ENCODE measurements at regions not wholly inside any gene's neighbourhood (a gene's known extent, or its start where the extent isn't known, plus 50 kb on each side); places are given as distances from the start of the nearest gene placed in this dataset.

DNA sequence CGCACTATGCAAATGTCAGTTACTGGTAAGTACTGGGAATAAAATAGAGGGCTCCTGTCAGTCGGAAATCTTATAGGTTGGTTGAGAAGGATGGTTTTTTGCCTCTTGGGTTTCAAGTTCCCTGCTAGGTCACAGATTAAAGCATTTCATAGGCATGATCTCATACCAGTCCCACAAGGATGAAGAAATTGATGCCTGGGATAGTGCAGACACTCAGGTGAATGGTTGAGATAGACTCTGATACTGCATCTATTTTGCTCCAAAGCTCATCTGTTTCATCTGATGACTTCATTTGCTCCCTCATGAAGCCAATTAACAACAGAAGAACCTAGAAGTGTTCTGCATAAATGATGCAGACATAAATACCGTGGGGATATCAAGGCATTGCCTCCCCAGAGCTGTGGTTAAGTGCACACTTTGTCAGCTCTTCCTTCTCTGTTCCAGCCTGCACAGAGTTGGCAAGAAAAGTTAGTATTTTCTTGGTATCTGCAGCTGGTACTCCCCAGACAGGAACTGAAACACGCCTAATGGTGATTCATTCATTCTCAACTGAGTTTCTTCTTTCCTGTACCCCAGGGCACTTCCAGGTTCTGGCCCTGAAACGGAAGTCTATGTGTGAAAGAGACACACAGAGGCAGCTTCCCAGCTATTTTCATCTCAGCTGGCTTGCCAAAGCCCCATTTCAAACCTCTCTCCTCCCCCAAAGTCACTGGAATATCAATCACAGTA, 418.3 kb upstream of the SALL1 start:
- no peak for DNase-seq

- no peak for DNase-seq
Measured at GRCh38 chr16:51567911-51568310, 416.8 kb upstream of the SALL1 start.

- no peak for DNase-seq
Measured at GRCh38 chr16:51565184-51565583, 414.1 kb upstream of the SALL1 start.

DNA sequence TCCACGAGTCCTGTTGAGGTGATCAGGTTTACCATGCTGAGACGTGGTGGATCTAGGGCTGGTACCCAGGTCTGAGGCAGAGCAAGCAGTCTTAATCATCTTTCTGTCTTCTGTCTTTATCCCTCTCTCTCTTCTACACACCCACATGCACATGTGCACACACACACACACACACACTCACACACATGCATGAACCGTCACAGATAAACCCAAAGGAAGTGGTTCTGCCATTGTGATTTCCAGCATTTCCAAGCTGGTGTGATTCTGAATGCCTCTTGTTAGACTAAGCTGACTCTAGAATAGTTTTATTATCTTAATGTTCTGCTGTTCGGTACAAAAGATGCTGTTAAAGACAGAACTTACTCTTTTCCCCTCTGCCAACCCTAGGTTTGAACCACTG, 411.8 kb upstream of the SALL1 start:
- no peak for DNase-seq

GRCh38 chr16:51559901-51560300, 408.8 kb upstream of the SALL1 start:
- DNase-seq = no peak

DNA sequence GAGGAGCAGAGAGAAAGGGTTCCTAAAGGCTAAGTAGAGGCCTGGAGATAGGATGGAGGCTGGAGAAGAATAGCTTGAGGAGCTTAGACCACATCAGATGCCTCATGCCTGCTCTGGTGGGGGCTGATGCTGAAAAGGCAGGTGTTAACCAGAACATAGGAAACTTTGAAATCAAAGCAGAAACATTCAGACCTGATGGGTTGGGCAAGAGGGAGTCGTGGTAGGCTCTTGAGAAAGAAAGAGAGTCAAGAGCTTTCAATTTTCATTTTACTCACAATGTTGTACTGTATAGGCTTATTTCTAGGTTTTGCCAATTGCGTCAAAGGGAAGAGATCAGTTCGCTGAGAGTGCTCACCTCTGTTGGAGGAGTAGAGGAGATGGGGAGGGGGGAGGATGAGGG, 406.6 kb upstream of the SALL1 start:
- DNase-seq = no peak

- no peak for DNase-seq
Measured at GRCh38 chr16:51556694-51557340, 405.7 kb upstream of the SALL1 start.

- no peak for DNase-seq
Measured at GRCh38 chr16:51553910-51554309, 402.8 kb upstream of the SALL1 start.

DNA sequence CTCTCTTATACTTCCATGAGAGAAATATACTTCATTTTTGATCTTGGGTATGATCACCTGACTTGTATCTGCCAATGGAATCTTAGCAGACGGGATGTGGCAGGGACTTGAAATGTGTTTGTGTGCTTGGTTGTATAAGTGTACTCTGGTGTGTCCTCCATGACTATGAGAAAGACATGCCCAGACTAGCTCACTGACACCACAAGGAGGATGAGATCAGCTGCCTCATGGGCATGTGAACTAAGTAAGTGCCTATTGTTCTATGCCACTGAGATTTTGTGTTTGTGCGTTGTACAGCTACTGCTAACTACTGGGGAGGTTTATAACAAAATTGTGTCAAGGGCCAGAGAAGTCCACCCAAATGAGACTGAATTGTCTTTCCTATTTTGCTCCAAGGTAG, 402.2 kb upstream of the SALL1 start:
- DNase-seq = no peak

DNA sequence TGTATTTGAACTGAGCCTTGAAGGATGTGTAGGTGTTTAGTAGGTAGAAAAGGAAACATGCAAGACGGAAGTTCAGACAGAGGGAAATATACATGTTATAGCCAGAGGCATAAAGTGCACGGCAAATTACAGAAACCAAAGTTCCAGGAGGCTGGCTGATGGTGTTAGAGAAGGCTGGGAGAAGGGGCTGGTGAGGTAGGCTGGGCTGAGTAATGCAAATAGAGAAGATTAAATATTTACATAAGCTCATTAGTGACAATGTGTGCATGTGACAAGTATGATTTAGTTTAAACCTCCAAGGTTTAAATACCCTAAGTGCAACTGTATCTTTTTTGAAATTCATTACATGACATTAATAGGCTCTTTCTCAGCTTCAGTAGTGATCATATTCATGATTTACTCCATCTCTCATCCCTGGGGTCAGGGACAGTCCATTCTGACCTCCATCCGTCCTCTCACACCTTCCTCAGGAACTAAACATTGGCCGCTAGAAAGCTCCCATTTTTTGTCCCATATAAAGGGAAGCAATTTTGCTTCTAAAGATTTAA, 399.8 kb upstream of the SALL1 start:
- DNase-seq = no peak

DNA sequence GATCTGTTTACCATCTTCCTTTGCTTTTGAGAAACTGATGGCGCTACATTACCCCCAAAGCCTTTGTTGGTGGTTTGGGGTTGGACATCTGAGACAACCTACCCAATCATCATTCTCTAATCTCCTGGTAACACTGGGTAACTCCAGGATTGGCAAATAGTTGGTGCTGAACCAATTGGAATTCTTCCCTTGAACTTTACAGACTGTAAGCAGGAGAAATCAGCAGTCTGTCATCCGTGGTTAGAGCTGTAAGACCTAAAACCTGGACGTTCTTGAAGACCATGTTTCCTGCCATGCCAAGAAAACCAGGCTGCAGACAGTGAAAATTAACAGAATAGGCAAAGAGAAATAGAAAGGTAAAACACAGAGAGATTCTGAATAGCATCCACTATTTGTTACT, 398.8 kb upstream of the SALL1 start:
- no peak for DNase-seq

- no peak for DNase-seq
Measured at GRCh38 chr16:51545951-51546350, 394.9 kb upstream of the SALL1 start.

DNA sequence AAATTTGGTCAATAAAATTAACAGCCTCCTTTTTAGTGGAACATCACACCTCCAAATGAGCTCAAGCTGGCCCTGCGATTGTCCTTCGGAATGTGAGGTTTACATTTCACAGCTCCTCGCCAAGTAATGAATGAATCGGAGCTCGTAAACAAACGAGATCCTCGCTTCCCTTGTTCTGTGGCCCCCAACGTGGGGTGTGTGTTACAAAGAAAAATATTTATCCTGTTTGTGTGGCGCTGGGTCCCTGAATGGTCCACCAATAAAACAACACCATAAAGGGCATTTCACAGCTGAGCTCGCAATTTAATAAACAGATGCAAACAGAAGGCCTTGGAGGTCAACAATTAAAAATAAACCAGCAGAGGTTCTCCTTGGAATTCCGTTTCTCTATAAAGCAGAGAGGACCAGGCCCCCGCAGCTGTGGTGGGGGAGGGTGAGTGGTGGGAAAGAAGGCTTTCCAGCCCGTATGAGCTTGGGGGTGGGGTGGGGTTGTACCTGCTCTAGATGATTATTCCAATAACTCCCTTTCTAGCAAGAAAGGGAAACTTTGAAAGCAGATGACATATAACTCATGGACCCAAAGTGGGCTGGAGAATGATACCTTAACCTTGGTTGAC, 393.9 kb upstream of the SALL1 start:
- DNase-seq = no peak

GRCh38 chr16:51543971-51544370, 392.9 kb upstream of the SALL1 start:
- no peak for DNase-seq

GRCh38 chr16:51542981-51543815, 392.1 kb upstream of the SALL1 start:
- DNase-seq = no peak

DNA sequence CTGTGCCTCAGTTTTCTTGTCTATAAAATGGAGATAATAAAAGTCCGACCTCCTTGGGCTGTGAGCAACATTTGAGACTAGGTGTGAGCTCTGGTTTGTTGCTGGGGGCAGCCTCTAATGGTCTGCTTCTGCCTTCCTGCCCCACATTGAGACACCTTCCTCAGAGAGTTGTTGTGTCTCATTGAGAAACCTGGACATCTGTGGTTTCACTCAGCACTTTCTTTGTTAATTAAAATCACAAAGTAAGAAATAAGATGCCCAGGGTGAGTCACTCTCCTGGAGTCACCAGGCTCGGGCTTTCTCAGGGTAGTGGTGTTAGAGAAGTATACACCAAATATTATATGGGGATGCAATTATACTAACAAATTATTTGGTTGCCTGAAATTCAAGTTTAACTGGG, 389.2 kb upstream of the SALL1 start:
- no peak for DNase-seq

DNA sequence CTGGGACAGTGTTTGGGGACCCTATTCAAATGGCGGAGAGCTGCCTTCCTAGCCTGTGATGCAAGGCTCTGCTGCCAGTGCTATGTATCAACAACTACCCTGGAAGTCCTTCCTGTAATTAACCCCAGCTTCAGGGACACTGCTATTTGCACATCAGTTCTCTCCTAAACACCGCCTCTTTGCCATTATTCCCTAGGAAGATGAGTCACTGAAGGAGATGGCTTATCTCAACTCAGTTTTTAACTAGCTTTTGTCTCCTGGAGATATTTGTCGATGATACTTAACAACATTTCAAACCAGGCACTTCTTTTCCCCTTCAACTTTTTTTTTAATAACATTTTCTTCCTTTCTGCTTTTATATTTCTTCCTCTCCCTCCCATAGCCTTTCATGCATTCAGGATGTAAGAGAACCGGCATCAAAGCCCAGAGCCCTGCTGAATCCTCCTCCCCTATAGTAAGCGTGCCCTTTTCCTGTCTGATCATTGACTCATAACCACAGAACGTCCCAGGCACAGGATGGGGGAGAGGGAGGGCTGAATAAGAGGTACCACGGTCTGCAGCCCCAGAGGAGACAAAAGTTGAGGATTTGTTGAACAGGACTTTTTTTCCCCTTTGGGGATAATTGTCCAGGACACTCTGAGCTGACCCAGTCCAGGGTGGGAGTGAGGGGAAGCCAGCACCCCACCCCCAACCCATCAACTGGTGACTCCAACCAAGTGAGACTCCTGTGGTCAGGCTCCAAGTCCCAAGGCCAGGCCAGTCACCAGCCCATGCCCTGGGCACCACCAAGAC, 387.8 kb upstream of the SALL1 start:
- no peak for DNase-seq

- DNase-seq = no peak
Measured at GRCh38 chr16:51535591-51535990, 384.5 kb upstream of the SALL1 start.

GRCh38 chr16:51532551-51532950, 381.5 kb upstream of the SALL1 start:
- no peak for DNase-seq

GRCh38 chr16:51531271-51531670, 380.2 kb upstream of the SALL1 start:
- no peak for DNase-seq

DNA sequence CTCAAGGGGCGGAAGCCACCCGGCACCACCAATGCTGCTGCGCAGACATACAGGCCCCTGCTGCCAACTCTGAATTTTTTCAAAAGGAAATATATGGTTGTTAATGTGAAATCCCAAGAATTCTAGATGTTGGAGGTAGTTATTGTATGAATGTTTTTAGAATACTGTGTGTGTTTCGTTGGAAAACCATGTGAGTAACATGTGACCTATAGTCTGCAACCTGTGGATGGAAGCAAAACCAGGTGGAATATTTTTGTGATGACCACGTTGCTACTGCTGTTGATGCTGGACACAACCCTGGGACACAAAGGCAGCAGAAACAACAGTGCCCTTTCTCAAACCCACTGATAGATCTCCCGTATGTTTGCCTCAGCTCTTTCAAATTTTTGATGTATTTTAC, 376.3 kb upstream of the SALL1 start:
- DNase-seq = no peak

DNA sequence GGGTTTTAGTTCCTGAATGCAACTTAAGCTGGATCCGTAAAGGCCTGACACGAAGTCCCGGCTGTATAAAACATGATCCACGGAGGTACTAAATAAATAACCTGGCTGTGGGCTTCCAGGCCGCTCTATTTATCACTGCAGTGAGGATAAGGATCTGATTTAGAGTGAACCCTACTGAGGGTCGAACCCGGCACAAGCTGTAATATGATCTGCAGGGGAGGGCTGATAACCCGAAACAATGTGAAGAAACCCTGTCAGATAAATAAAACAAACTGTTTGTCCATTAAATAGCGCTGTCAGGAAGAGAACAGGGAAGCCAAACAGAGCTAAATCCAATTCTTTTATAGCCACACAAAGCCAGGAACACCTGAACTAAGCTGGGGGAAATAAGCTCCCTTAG, 375.6 kb upstream of the SALL1 start:
- DNase-seq = no peak

All from AML-193 (cell line).